Cerebellar cortex (tissue), 1 donor: ENCODE measurements at regions not wholly inside any gene's neighbourhood (a gene's known extent, or its start where the extent isn't known, plus 50 kb on each side); places are given as distances from the start of the nearest gene placed in this dataset.
"Not testable (repeated sequence)": the region's sequence is repeated elsewhere in the genome, so short reads cannot be mapped to it uniquely, and the experiment has no call there.

Experiments
- DNase-seq: peaks from one replicate; pipeline ENCODE4 v3.0.0-alpha.2; 2015; ENCODE audit warnings: low spot score

- no peak for DNase-seq
These were observed 356.8 kb downstream of the RRAGC start for GRCh38 chr1:38502758-38503157.

DNA sequence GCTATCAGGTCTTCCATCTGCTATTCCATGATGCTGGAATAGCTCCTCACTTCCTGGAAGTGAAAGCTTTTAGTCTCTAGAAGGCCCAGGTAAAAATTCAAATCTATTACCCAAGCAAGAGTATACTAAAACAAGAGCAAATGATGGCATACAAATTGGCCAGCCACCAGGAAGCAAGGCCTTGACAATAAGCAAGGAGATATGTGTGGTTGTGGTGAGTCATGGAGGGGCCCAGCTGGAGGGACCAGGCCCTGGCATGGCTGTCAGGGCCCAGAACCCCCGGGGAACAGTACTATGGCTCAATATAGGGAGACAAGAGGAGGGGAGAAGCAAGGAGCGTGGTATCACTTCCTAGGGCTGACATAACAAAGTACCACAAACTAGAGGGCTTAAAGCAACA lies 358.7 kb downstream of the RRAGC start:
- no peak for DNase-seq

GRCh38 chr1:38500352-38500751 lies 359.2 kb downstream of the RRAGC start:
- DNase-seq = no peak

GRCh38 chr1:38498686-38499085 lies 360.9 kb downstream of the RRAGC start:
- no peak for DNase-seq

GRCh38 chr1:38497921-38498656 lies 361.5 kb downstream of the RRAGC start:
- no peak for DNase-seq

- not testable (repeated sequence) for DNase-seq
These were observed 366.3 kb downstream of the RRAGC start for GRCh38 chr1:38493306-38493705.

GRCh38 chr1:38489844-38490270 lies 369.7 kb downstream of the RRAGC start:
- peak; percentile 9 for DNase-seq

DNA sequence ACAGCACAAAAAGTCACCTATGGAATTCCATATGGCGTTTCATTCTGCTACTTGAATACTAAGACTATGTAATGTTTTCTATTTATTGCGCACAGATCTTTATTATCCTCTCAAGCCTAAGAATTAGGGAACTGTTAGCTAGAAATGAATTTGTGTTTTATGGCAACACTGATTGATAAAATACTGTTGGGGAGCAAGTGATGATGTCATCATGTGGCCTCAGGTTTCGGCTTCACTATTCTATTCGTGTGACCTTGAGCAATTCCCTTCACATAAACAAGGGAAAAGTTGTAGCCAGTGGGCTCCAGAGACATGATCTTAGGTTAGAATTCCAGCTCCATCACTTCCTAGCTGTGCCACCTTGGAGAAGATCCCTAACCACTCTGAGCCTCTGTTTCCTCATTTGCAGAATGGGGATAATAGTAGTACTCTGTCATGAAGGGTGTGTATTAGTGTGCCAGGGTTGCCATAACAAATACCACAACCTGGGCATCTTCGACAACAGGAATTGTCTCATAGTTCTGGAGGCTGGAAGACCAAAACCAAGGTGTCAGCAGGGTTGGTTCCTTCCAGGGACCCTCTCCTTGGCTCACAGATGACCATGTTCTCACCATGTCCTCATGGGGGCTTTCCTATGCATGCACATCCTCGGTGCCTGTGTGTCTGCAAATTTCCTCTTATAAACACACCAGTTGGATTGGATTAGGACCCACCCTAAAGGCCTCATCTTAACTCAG lies 371.2 kb downstream of the RRAGC start:
- no peak for DNase-seq

- no peak for DNase-seq
These were observed 372.2 kb downstream of the RRAGC start for GRCh38 chr1:38487396-38487795.

DNA sequence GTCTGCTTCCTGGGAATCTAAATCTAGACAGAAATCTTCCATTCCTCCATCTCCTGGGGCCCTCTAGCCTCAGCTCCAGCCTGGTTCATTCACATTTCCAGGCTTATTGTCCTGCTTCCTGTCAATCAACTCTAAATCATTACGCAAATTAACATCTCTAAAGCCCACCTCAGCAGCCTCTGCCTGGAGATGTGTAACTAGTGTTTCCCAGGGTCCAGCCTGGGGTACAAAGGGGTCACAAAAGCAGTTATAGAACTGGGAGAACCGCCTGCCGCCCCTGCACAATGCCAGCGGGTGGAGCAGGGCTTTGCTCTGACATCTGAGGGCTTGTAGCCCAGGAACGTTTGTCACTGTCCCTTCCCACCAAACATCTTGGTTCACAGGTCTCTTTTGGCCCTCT lies 373.5 kb downstream of the RRAGC start:
- no peak for DNase-seq

- no peak for DNase-seq
These were observed 377.4 kb downstream of the RRAGC start for GRCh38 chr1:38481871-38482826.

DNA sequence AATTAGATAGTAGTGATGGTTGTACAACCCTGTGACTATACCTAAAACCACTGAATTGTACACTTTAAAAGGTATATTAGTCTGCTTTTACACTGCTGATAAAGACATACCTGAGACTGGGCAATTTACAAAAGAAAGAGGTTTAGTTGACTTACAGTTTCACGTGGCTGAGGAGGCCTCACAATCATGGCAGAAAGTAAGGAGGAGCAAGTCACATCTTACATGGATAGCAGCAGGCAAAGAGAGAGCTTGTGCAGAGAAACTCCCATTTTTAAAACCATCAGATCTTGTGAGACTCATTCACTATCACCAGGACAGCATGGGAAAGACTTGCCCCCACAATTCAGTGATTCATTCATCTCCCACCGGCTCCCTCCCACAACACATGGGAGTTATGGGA lies 379.9 kb downstream of the RRAGC start:
- DNase-seq = not testable (repeated sequence)

DNA sequence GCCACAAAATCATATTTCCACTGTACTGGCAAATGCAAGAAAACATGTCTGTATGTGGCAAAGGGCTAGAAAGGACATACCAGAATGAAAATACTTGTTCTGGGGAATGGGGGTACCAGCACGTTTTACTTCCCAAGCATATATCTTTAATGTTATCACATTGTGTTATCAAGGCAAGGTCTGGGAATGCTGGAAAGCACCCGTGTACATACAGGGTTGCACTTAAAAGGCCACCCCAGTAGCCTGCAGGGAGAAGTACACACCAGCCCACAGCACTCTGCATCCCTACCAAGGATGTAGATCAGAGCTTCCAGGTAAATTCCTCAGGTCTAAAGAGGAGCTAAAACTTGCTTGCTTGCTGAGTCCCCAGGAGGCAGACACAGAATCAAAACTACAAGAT lies 381.8 kb downstream of the RRAGC start:
- no peak for DNase-seq

DNA sequence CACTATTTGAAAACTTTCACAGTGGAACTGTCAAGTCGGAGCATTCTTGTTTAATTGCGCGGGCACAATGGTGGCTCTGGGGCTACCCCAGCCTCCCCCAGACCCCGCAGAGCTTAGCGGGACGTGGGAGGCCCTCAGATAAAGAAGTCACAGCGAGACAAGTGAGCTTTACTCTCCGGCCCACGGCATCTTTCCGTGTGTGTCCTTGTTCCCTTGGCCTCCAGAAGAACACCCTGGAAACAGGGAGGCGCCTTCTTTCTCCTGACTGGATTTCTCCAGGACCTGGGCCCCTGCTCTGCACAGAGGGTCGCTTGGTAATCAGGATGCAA lies 382.8 kb downstream of the RRAGC start:
- DNase-seq = no peak

DNA sequence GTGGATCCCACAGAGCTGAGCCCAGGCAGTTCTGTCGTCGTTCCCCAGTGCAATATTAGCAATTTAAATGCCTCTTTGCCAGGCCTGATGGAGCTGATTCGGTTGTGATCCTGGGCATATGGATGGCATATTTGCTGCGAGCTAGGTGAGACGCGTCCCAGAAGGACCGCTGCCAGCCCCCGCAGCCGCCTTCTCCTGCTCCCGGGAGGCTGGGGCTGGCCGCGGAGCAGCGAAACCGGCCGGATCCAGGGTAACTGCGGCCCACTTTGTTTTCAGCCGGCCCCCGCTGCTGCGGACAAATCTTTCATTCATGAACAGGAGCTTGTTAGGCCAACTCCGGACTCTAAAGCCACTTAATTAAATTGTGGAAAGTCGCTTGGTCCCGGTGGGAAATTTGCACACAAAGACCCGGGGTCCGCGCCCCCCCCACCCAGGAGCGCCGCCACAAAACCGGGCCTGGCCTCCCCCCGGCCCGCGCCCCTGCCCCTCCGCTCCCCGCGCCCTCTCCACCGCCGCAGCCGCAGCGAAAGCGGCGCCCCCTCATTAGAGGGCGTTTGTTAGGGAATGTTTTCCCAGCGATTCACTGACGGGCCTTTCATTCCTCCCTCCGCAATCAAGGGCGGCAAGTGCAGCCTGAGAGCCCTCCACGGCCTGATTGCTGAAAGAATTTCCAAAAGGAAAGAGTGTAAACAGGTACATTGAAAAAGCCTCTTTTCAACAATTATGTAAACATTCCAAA lies 383.3 kb downstream of the RRAGC start:
- DNase-seq = no peak

DNA sequence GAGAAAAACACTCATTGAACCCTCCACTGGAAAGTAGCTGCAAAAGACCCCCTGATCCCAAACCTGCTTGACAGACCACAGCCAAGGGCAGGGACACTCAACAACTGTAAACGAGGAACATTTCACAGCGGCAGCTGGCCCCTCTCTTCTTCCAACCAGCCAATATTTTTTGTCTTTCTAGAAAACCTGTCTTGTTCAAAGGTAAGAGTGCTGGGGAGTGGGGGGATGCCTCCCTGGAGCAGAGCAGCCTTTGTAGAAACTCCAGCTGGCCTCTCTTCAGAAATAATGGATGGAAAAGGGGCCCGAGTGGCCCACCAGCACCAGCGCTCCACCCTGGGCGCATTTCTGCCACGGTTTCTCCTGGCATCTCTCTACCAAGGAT lies 384.0 kb downstream of the RRAGC start:
- DNase-seq = no peak

DNA sequence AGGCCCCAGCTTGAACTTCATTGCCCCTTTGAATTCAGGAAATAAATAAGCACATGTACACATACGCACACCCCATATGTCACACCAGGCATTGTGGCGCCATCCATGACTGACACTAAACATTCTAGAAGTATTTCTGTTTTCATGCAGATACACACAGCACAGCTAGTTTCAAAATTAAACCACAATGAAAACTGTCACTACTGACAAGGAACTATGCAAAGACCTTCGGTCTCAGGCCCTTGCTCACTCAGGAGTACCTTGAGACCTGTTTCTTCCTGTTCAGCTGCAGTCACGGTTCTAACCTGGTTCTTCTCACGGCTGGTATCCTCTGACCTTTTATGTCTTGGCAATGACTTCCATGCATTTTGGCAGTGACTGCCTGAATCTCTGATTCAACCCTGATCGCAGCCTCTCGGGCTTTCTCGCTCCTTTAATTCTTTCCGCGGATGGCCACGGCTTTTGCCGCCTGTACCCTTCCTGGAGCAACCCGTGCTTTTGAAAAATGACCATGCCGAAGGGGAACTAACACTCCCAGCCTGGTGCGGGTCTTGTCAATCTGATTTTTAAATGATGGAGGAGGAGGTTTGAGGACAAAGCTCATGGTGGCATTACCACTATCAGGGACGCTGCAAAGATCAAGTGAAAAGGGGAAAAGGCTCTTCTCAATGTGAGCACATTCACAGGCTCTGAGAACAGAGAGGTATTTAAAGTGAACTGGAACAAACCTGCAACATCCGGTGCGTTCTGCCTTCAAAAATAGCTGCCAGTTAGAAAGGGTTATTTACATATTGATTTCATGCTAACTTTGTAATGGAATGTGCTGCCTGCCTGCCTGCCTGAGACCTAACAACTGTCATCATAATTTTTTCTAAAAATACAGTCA lies 384.6 kb downstream of the RRAGC start:
- DNase-seq = no peak

DNA sequence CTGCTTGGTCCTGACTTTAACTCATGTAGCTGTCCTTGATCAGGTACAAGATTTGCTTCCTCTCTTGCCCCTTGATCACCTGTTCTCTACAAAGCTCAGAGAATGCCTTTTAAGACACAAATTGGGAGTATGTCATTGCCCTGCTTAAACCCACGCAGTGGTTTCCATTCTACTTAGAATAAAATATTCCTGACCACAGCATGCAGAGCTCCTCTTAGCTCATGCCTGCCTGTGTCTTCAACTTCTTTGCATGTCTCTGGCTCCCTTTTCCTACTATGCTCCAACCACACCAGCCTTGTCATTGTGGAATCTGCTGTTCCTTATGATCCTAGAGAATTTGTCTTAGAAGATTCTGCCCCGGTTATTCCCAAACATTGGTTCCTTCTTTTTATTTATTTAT lies 393.1 kb downstream of the RRAGC start:
- no peak for DNase-seq

DNA sequence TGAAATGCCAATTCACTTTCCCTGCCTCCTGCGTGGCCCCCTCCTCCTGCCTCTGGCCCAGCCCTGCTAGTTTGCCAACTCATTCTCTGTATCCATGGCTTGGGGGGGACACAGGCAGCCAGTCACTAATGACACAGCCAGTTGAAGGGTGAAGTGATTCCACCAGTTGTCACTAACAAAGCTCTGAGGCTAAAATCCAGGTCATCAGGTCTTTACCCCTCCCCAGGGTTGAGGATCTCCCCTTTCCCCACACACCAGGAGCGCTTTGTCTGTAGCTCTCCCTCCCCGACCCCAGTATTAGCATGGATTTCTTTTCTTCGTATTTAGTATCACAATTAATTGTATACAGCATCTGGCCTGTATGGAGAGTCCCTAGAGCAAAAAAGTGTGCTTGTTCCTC lies 394.1 kb downstream of the RRAGC start:
- DNase-seq = no peak

DNA sequence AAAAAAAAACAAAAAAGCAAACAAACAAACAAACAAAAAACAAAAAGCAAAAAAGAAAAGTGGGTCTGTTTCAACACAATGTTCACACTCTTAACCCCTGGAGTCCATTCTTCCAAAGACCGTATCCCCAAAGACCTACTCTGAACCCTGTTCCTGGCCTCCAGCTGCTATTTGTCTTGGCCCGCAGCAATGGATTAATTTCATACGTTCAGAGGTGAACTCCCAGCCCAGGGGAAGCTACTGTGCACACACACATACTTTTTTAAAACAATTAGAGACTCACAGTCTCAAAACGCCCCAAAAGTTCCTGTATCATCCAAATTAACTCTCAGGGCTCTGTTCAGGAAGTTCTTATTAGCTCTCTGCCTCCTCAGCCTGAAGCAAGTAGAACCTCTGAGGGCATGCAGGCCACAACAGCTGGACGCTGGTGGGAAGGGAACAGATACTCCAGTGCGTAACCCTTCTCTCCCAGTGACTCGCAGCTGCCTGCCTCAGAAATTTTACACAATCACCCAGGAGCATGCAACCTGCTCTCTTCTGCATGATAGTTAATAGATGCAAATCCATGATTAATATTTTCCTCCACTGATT lies 395.4 kb downstream of the RRAGC start:
- no peak for DNase-seq

GRCh38 chr1:38463074-38463473 lies 396.5 kb downstream of the RRAGC start:
- no peak for DNase-seq
